ENCODE measurements at regions not wholly inside any gene's neighbourhood (a gene's known extent, or its start where the extent isn't known, plus 50 kb on each side); places are given as distances from the start of the nearest gene placed in this dataset.

GRCh38 chrX:147679356-147680005, 232.2 kb upstream of the FMR1 start:
- TF ChIP-seq, protein P1, sequence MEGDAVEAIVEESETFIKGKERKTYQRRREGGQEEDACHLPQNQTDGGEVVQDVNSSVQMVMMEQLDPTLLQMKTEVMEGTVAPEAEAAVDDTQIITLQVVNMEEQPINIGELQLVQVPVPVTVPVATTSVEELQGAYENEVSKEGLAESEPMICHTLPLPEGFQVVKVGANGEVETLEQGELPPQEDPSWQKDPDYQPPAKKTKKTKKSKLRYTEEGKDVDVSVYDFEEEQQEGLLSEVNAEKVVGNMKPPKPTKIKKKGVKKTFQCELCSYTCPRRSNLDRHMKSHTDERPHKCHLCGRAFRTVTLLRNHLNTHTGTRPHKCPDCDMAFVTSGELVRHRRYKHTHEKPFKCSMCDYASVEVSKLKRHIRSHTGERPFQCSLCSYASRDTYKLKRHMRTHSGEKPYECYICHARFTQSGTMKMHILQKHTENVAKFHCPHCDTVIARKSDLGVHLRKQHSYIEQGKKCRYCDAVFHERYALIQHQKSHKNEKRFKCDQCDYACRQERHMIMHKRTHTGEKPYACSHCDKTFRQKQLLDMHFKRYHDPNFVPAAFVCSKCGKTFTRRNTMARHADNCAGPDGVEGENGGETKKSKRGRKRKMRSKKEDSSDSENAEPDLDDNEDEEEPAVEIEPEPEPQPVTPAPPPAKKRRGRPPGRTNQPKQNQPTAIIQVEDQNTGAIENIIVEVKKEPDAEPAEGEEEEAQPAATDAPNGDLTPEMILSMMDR (IDR thresholded peaks at IDR 0.05) = no peak
- TF ChIP-seq POLR2AphosphoS5 (IDR thresholded peaks at IDR 0.05; ENCODE audit: low read depth, low read length) = no peak

Data from Panc1 (cell line).